GM12891 (cell line): ENCODE measurements at regions not wholly inside any gene's neighbourhood (a gene's known extent, or its start where the extent isn't known, plus 50 kb on each side); places are given as distances from the start of the nearest gene placed in this dataset.

Experiments used
- DNase-seq: peaks from one replicate; pipeline ENCODE4 v3.0.0; 2011; ENCODE audit warnings: low spot score; ENCODE audit not compliant: insufficient read length
- FAIRE-seq: peaks from 2 replicates; lab custom pipeline; 2011; peaks lifted over from hg19 to GRCh38; lab: Jason Lieb, UNC
- PAX5 ChIP-seq: IDR thresholded peaks from 2 replicates; pipeline ENCODE4 v1.6.1; 2011; ENCODE audit warnings: low read length, moderate library complexity, mild to moderate bottlenecking; ENCODE audit not compliant: insufficient read depth, severe bottlenecking
- POLR2A ChIP-seq: IDR thresholded peaks from 2 replicates; pipeline ENCODE4 v1.6.1; 2011; ENCODE audit warnings: low read depth, low read length, control low read depth
- POLR2AphosphoS5 ChIP-seq: IDR thresholded peaks from 2 replicates; pipeline ENCODE4 v1.6.1; 2011; ENCODE audit warnings: low read depth, low read length, control low read depth
- POU2F2 ChIP-seq: IDR thresholded peaks from 2 replicates; pipeline ENCODE4 v1.6.1; 2011; ENCODE audit warnings: low read depth, mild to moderate bottlenecking, control low read depth, low read length, moderate library complexity
- SPI1 ChIP-seq: IDR thresholded peaks from 2 replicates; pipeline ENCODE4 v1.6.1; 2011; ENCODE audit warnings: low read depth, low read length, control low read depth
- TAF1 ChIP-seq: IDR thresholded peaks from 2 replicates; pipeline ENCODE4 v1.6.1; 2011; ENCODE audit warnings: low read depth, low read length, control low read depth

DNA sequence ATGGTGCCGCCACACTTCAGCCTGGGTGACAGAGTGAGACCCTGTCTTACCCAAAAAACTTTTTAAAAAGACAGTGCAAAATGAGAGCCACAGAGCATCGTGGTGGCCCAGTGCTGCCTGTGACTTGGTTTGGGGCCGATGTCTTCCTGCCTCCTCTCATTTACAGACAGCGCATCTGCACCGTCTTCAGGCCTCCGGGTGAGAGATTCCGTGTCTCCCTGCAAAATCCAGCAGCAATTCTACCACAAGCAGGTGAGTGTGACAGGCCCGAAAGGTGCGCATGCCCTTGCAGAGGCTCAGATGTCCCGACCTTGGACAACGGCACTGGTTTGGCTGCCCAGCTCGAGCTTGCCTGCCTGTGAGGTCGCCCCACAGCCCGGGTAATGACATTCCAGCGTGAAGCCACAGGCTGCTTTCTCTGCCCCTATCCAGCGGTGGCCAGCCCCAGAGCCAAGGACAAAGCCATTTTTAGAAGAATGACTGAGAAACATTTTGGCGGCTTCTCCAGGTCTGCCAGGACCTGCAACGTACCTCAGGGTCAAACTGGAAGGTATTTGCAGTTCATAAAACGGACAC is 70.3 kb upstream of the RFLNA start:
- FAIRE-seq, result no peak
- no peak for DNase-seq
- no peak for TF ChIP-seq TAF1
- TF ChIP-seq POU2F2, result no peak
- no peak for TF ChIP-seq PAX5
- no peak for TF ChIP-seq POLR2AphosphoS5
- TF ChIP-seq SPI1, result no peak
- TF ChIP-seq POLR2A, result no peak

- TF ChIP-seq POU2F2 (no peak), POLR2A (no peak), PAX5 (no peak), POLR2AphosphoS5 (no peak), SPI1 (no peak), TAF1 (no peak)
- DNase-seq (no peak), FAIRE-seq (no peak)
These were observed 69.2 kb upstream of the RFLNA start for GRCh38 chr12:124225730-124226129.

GRCh38 chr12:124227951-124228711 is 66.8 kb upstream of the RFLNA start:
- DNase-seq (no peak), FAIRE-seq (no peak)
- TF ChIP-seq POLR2AphosphoS5, result no peak
- TF ChIP-seq POU2F2, result no peak
- no peak for TF ChIP-seq TAF1
- TF ChIP-seq SPI1, result no peak
- TF ChIP-seq PAX5, result no peak
- TF ChIP-seq POLR2A, result no peak

- TF ChIP-seq SPI1 (no peak), POU2F2 (no peak), TAF1 (no peak), POLR2AphosphoS5 (no peak), PAX5 (no peak), POLR2A (no peak)
- FAIRE-seq, result no peak
- DNase-seq, result no peak
These were observed 65.4 kb upstream of the RFLNA start for GRCh38 chr12:124229520-124229919.

GRCh38 chr12:124230117-124230757 is 64.7 kb upstream of the RFLNA start:
- DNase-seq (no peak), FAIRE-seq (no peak)
- no peak for TF ChIP-seq POLR2A
- TF ChIP-seq POLR2AphosphoS5, result no peak
- no peak for TF ChIP-seq POU2F2
- TF ChIP-seq SPI1, result no peak
- TF ChIP-seq PAX5, result no peak
- TF ChIP-seq TAF1, result no peak

- FAIRE-seq (no peak), DNase-seq (no peak)
- TF ChIP-seq POLR2A (no peak), TAF1 (no peak), POU2F2 (no peak), POLR2AphosphoS5 (no peak), SPI1 (no peak), PAX5 (no peak)
These were observed 64.1 kb upstream of the RFLNA start for GRCh38 chr12:124230789-124231188.

- FAIRE-seq, result no peak
- TF ChIP-seq POU2F2, result no peak
- TF ChIP-seq TAF1, result no peak
- no peak for TF ChIP-seq POLR2A
- no peak for TF ChIP-seq PAX5
- no peak for TF ChIP-seq SPI1
- TF ChIP-seq POLR2AphosphoS5, result no peak
- DNase-seq, result no peak
These were observed 62.8 kb upstream of the RFLNA start for GRCh38 chr12:124231980-124232653.

DNA sequence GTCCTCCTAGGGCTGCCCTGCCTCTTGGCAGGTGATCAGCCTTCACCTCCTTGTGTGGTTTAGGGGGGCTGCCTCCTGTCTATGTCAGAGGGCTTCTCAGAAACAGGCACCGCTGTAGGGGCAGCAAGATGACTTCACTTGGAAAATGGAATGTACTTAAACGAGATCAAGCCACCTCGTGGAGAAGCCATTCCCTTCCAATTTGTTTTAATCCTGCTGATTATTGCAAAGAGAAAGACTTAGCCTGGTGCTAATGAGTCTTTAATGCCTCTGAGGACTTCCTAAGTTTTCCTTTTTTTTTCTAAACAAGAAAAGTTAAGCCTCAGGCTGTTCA is 62.3 kb upstream of the RFLNA start:
- DNase-seq (no peak), FAIRE-seq (no peak)
- no peak for TF ChIP-seq POLR2AphosphoS5
- no peak for TF ChIP-seq POLR2A
- TF ChIP-seq TAF1, result no peak
- no peak for TF ChIP-seq PAX5
- TF ChIP-seq SPI1, result no peak
- no peak for TF ChIP-seq POU2F2

- no peak for TF ChIP-seq POLR2AphosphoS5
- no peak for TF ChIP-seq TAF1
- no peak for TF ChIP-seq SPI1
- no peak for TF ChIP-seq POU2F2
- no peak for TF ChIP-seq POLR2A
- TF ChIP-seq PAX5, result no peak
- FAIRE-seq (no peak), DNase-seq (no peak)
These were observed 61.7 kb upstream of the RFLNA start for GRCh38 chr12:124233041-124233796.
